GM12864 (cell line): ENCODE measurements at regions not wholly inside any gene's neighbourhood (a gene's known extent, or its start where the extent isn't known, plus 50 kb on each side); places are given as distances from the start of the nearest gene placed in this dataset.

ENCODE experiments used
- DNase-seq: peaks from one replicate; pipeline ENCODE4 v3.0.0-alpha.2; 2011; ENCODE audit warnings: low read depth
- H3K4me3 ChIP-seq: 2 replicates; pipeline ENCODE4 v1.5.1; 2011; ENCODE audit warnings: mild to moderate bottlenecking, low read depth, low read length, control low read depth
- CTCF ChIP-seq: IDR thresholded peaks from 2 replicates; pipeline ENCODE4 v1.5.1; 2011; ENCODE audit warnings: low read depth, mild to moderate bottlenecking, moderate library complexity, low read length, control low read depth, inconsistent platforms; ENCODE audit errors: missing control alignments

GRCh38 chr1:14292520-14292919, 306.0 kb upstream of the KAZN start:
- no peak for TF ChIP-seq CTCF
- no peak overlapping the region for H3K4me3 ChIP-seq
- no peak for DNase-seq

GRCh38 chr1:14294006-14294405, 304.5 kb upstream of the KAZN start:
- DNase-seq, result no peak
- H3K4me3 ChIP-seq, result no peak overlapping the region
- no peak for TF ChIP-seq CTCF

- no peak overlapping the region for H3K4me3 ChIP-seq
- TF ChIP-seq CTCF, result no peak
- DNase-seq, result no peak
Observed at GRCh38 chr1:14294860-14295536, 303.5 kb upstream of the KAZN start.

GRCh38 chr1:14296795-14297194, 301.7 kb upstream of the KAZN start:
- no peak for TF ChIP-seq CTCF
- no peak for DNase-seq
- no peak overlapping the region for H3K4me3 ChIP-seq

- no peak for DNase-seq
- no peak overlapping the region for H3K4me3 ChIP-seq
- TF ChIP-seq CTCF, result no peak
Observed at GRCh38 chr1:14297356-14297755, 301.1 kb upstream of the KAZN start.

GRCh38 chr1:14298806-14299205, 299.7 kb upstream of the KAZN start:
- no peak for DNase-seq
- H3K4me3 ChIP-seq, result no peak overlapping the region
- no peak for TF ChIP-seq CTCF

GRCh38 chr1:14300991-14301703, 297.3 kb upstream of the KAZN start:
- H3K4me3 ChIP-seq, result no peak overlapping the region
- no peak for TF ChIP-seq CTCF
- no peak for DNase-seq
